ENCODE measurements at regions not wholly inside any gene's neighbourhood (a gene's known extent, or its start where the extent isn't known, plus 50 kb on each side); places are given as distances from the start of the nearest gene placed in this dataset.

DNA sequence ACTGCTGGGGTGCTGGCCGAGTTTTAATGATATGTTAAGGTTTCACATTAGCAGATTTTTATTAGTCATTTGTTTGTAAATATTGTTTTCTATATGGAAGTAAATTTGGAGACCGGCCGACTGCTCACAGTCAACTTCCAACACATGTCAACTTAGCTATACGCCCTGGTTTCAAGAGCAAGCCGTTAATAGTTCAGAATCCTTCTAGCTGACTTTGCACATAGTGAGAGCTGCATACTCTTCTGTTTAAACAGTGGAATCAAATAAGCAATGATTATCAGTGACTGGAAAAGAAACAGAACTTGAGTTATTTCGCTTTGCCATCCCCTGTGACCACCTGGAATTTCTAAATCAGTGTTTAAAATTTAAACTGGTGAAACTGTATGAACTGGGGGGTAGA lies 109.9 kb downstream of the PFKFB3 start:
- TF ChIP-seq, protein P1, sequence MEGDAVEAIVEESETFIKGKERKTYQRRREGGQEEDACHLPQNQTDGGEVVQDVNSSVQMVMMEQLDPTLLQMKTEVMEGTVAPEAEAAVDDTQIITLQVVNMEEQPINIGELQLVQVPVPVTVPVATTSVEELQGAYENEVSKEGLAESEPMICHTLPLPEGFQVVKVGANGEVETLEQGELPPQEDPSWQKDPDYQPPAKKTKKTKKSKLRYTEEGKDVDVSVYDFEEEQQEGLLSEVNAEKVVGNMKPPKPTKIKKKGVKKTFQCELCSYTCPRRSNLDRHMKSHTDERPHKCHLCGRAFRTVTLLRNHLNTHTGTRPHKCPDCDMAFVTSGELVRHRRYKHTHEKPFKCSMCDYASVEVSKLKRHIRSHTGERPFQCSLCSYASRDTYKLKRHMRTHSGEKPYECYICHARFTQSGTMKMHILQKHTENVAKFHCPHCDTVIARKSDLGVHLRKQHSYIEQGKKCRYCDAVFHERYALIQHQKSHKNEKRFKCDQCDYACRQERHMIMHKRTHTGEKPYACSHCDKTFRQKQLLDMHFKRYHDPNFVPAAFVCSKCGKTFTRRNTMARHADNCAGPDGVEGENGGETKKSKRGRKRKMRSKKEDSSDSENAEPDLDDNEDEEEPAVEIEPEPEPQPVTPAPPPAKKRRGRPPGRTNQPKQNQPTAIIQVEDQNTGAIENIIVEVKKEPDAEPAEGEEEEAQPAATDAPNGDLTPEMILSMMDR (IDR thresholded peaks at IDR 0.05), result no peak
- no peak for TF ChIP-seq POLR2A (IDR thresholded peaks at IDR 0.05)
- WGBS, 2 donors, result 68 to 78% methylated on average over 6 of the region's 6 CpGs
- Histone ChIP-seq H3K36me3 (no peaks in the 10 kb centered on the region), H3K4me1 (no peaks in the 10 kb centered on the region), H3K9me3 (no peaks in the 10 kb centered on the region), H3K27me3 (no peaks in the 10 kb centered on the region), H3K4me3 (replicated peaks in 1 of 3) (no peak overlapping the region), H3K27ac (no peak overlapping the region)
- DNase-seq, result no peak
- intact Hi-C loops (cut with DNase I), result no loop called here

DNA sequence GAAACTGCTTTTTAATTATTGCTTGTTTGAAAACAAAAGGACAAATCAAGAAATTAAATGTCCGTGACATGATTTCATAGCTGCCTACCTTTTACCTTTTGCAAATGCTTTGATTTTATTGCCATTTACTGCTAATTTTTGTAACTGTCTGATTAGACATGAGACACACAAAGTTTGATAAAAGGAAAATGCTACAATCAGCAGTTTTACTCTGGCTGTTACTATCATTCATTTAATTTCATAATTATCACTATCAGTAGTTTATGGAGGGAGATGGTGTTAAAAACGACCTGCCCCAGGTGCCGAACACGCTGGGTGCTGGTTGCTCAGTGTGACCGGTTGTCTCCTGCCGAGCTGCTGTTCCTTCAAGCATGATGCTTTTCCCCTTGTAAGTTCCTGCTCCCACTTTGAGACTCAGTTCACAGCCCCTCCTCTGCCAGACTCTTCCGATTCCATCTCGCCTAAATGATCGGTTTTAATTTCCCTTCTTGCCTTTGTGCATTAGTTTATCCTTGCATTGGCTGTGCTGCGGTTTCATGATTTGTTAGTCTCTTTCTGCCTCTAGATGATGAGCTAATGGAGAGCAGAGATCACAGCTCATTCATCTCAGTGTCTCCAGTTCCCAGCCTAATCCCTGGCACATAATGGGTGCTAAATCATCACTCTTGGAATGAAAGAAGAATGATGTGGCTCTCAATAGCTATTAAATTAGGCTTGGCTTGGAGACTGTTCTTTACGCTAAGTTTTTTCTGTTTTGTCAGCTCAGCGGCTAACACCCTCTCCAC lies 110.6 kb downstream of the PFKFB3 start:
- intact Hi-C loops (cut with DNase I), result no loop called here
- no peaks in the 10 kb centered on the region for H3K27me3 ChIP-seq
- TF ChIP-seq, protein P1 (IDR thresholded peaks at IDR 0.05), result no peak
- no peak for TF ChIP-seq POLR2A (IDR thresholded peaks at IDR 0.05)
- no peak overlapping the region for H3K4me3 ChIP-seq (replicated peaks in 1 of 3)
- H3K4me1 ChIP-seq, result no peaks in the 10 kb centered on the region
- H3K36me3 ChIP-seq, result no peaks in the 10 kb centered on the region
- no peak overlapping the region for H3K27ac ChIP-seq
- 87 to 90% methylated on average over 12 of the region's 12 CpGs for WGBS, 2 donors
- no peaks in the 10 kb centered on the region for H3K9me3 ChIP-seq
- no peak for DNase-seq

DNA sequence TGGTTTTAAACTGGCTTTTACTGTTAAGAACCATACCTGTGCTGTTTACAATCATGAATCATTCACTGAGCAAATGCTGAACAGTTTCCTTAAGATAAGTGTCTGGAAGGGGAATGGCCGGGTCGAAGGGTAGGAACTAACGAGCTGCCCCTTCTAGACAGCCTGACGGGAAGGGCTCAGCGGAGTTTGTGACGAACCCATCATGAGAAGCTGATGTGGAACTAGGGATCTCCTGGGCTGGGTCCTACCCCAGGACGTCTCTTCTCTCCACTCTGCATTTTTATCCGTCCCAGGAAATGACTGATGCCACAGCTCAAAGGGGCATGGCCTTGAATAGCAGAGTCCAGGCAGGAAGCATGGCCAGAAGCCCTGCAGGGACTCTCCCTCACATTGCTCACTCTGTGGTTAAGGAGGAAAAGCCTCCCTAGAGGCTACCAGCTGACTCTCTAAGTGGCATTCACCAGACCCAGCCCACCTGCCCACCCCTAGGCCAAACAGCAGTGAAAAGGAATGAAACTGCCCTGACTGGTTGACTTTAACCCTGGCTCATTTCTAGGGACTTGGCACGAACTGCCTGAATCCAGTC lies 112.0 kb downstream of the PFKFB3 start:
- Histone ChIP-seq H3K27ac (no peak overlapping the region), H3K4me1 (no peaks in the 10 kb centered on the region), H3K27me3 (no peaks in the 10 kb centered on the region), H3K36me3 (no peaks in the 10 kb centered on the region), H3K9me3 (no peaks in the 10 kb centered on the region), H3K4me3 (replicated peaks in 1 of 3) (no peak overlapping the region)
- intact Hi-C loops (cut with DNase I), result no loop called here
- DNase-seq, result peak; percentile 16 to 30
- TF ChIP-seq, protein P1 (IDR thresholded peaks at IDR 0.05), result no peak
- no peak for TF ChIP-seq POLR2A (IDR thresholded peaks at IDR 0.05)
- WGBS, 2 donors, result 77 to 81% methylated on average over 9 of the region's 9 CpGs

DNA sequence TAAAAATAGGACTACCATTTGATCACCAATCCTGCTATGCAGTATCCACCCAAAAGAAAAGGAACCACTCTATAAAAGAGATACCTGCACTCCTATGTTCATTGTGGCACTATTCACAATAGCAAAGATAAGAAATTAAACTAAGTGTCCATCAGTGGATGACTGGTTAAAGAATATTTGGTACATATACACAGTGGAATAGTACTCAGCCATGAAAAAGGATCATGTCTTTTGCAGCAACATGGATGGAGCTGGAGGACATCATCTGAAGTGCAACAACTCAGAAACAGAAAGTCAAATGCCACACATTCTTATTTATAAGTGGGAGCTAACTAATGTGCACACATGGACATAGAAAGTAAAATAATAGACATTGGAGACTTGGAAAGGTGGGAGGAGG lies 116.4 kb downstream of the PFKFB3 start:
- H3K36me3 ChIP-seq, result no peaks in the 10 kb centered on the region
- no peaks in the 10 kb centered on the region for H3K9me3 ChIP-seq
- no peaks in the 10 kb centered on the region for H3K27me3 ChIP-seq
- DNase-seq, result no peak
- intact Hi-C loops (cut with DNase I), result no loop called here
- no peak overlapping the region for H3K27ac ChIP-seq
- H3K4me3 ChIP-seq (replicated peaks in 1 of 3), result no peak overlapping the region
- TF ChIP-seq, protein P1 (IDR thresholded peaks at IDR 0.05), result no peak
- TF ChIP-seq POLR2A (IDR thresholded peaks at IDR 0.05), result no peak
- peaks cover 0 to 3% of the 10 kb centered on the region in 2 donors for H3K4me1 ChIP-seq

DNA sequence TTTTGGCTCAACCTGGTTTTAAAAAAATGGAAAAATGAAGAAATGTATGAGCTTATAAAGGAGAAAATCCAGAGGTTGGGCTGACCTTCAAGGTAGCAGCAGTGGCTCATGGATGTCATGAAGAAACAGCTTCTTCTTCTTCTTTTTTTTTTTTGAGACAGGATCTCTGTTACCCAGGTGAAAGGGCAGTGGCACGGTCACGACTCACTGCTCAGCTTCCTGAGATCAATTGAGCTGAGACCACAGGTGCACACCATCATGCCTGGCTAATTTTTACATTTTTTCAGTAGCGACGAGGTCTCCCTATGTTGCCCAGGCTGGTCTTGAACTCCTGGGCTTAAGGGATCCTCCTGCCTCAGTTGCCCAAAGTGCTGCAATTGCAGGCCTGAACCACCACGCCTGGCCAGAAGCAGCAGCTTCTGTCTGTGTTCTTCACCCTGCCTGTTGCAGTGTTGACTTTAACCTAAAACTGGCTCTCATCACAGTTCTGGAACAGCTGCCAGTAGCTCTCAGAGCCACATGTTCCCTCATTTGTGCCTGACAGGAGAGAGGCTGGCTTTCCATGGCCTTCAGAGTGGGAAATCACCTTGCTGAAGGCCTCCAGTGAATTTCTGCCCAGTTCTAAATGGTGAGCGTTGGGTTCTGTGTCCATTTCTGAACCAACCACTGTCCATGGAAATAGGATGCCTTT lies 117.7 kb downstream of the PFKFB3 start:
- Histone ChIP-seq H3K4me1 (peaks cover 0 to 3% of the 10 kb centered on the region in 2 donors), H3K27ac (no peak overlapping the region), H3K36me3 (no peaks in the 10 kb centered on the region), H3K9me3 (no peaks in the 10 kb centered on the region), H3K4me3 (replicated peaks in 1 of 3) (no peak overlapping the region), H3K27me3 (no peaks in the 10 kb centered on the region)
- intact Hi-C loops (cut with DNase I), result no loop called here
- peak; percentile 46 to 57 for DNase-seq
- 48 to 66% methylated on average over 6 of the region's 6 CpGs for WGBS, 2 donors
- TF ChIP-seq, protein P1 (IDR thresholded peaks at IDR 0.05), result peak in 1 of 6 experiments; percentile 22
- no peak for TF ChIP-seq POLR2A (IDR thresholded peaks at IDR 0.05)
